SK-N-SH treated with all-trans-retinoic acid at 6 μM for 48 hours (cell line): ENCODE measurements at regions not wholly inside any gene's neighbourhood (a gene's known extent, or its start where the extent isn't known, plus 50 kb on each side); places are given as distances from the start of the nearest gene placed in this dataset.

Experiments used
- ATAC-seq: fragments of 200-7000 bp; cut with Tn5 transposase; 3 replicates; pipeline ENCODE4 v1.9.1; 2020; ENCODE audit warnings: mild to moderate bottlenecking, moderate library complexity
- ARNTL ChIP-seq: fragments of 450-650 bp; formaldehyde crosslinking; IDR thresholded peaks from 2 replicates; pipeline ENCODE4 v1.5.0; 2020; ENCODE audit warnings: low read depth, mild to moderate bottlenecking, moderate library complexity, borderline replicate concordance
- BACH2 ChIP-seq: fragments of 250-450 bp; sonication (Bioruptor Pico); IDR thresholded peaks from 2 replicates; pipeline ENCODE4 v1.9.0; 2021; ENCODE audit warnings: mild to moderate bottlenecking, borderline replicate concordance
- CREB5 ChIP-seq: fragments of 250-450 bp; sonication (Bioruptor Pico); IDR thresholded peaks from 2 replicates; pipeline ENCODE4 v1.5.1; 2020; ENCODE audit warnings: low read depth, mild to moderate bottlenecking, moderate library complexity
- CSDC2 ChIP-seq: fragments of 250-450 bp; sonication (Bioruptor Pico); IDR thresholded peaks from 2 replicates; pipeline ENCODE4 v1.5.0; 2020; ENCODE audit warnings: mild to moderate bottlenecking, moderate library complexity
- CSRNP3 ChIP-seq: fragments of 250-450 bp; sonication (Bioruptor Pico); IDR thresholded peaks from 2 replicates; pipeline ENCODE4 v1.5.1; 2021; ENCODE audit warnings: mild to moderate bottlenecking, moderate library complexity
- ESRRG ChIP-seq: fragments of 250-450 bp; sonication (Bioruptor Pico); IDR thresholded peaks from 2 replicates; pipeline ENCODE4 v1.6.1; 2021; ENCODE audit warnings: mild to moderate bottlenecking
- GLIS3 ChIP-seq: fragments of 250-450 bp; sonication (Bioruptor Pico); IDR thresholded peaks from 2 replicates; pipeline ENCODE4 v1.5.0; 2020; ENCODE audit warnings: mild to moderate bottlenecking, moderate library complexity
- ISL1 ChIP-seq: fragments of 250-450 bp; sonication (Bioruptor Pico); IDR thresholded peaks from 2 replicates; pipeline ENCODE4 v2.1.2; 2022; ENCODE audit warnings: mild to moderate bottlenecking, moderate library complexity
- OSR1 ChIP-seq: fragments of 250-450 bp; sonication (Bioruptor Pico); IDR thresholded peaks from 2 replicates; pipeline ENCODE4 v1.8.0; 2022; ENCODE audit warnings: moderate library complexity, mild to moderate bottlenecking, inconsistent platforms
- PATZ1 ChIP-seq: fragments of 250-450 bp; sonication (Bioruptor Pico); IDR thresholded peaks from 2 replicates; pipeline ENCODE4 v1.8.0; 2020; ENCODE audit warnings: mild to moderate bottlenecking, moderate library complexity, borderline replicate concordance
- POU6F1 ChIP-seq: fragments of 250-450 bp; sonication (Bioruptor Pico); IDR thresholded peaks from 2 replicates; pipeline ENCODE4 v1.8.0; 2021; ENCODE audit warnings: low read depth, mild to moderate bottlenecking, moderate library complexity, borderline replicate concordance
- PPARA ChIP-seq: fragments of 250-450 bp; sonication (Bioruptor Pico); IDR thresholded peaks from 2 replicates; pipeline ENCODE4 v1.5.0; 2020; ENCODE audit warnings: mild to moderate bottlenecking, borderline replicate concordance
- RARB ChIP-seq: fragments of 250-450 bp; sonication (Bioruptor Pico); IDR thresholded peaks from 2 replicates; pipeline ENCODE4 v1.8.0; 2021; ENCODE audit warnings: mild to moderate bottlenecking, moderate library complexity
- SNAI2 ChIP-seq: fragments of 250-450 bp; sonication (Bioruptor Pico); IDR thresholded peaks from 2 replicates; pipeline ENCODE4 v1.5.0; 2020; ENCODE audit warnings: mild to moderate bottlenecking, moderate library complexity
- TCF4 ChIP-seq: fragments of 250-450 bp; sonication (Bioruptor Pico); IDR thresholded peaks from 2 replicates; pipeline ENCODE4 v1.8.0; 2021; ENCODE audit warnings: mild to moderate bottlenecking, moderate library complexity, borderline replicate concordance
- TSHZ2 ChIP-seq: fragments of 250-450 bp; sonication (Bioruptor Pico); IDR thresholded peaks from 2 replicates; pipeline ENCODE4 v1.5.0; 2020; ENCODE audit warnings: mild to moderate bottlenecking, moderate library complexity
- ZC3H10 ChIP-seq: fragments of 250-450 bp; sonication (Bioruptor Pico); IDR thresholded peaks from 2 replicates; pipeline ENCODE4 v1.5.1; 2021; ENCODE audit warnings: mild to moderate bottlenecking, moderate library complexity
- ZFP3 ChIP-seq: fragments of 250-450 bp; sonication (Bioruptor Pico); IDR thresholded peaks from 2 replicates; pipeline ENCODE4 v1.5.0; 2020; ENCODE audit warnings: mild to moderate bottlenecking, moderate library complexity
- ZFP30 ChIP-seq: fragments of 450-650 bp; formaldehyde crosslinking; IDR thresholded peaks from 2 replicates; pipeline ENCODE4 v1.5.0; 2022; ENCODE audit warnings: mild to moderate bottlenecking, moderate library complexity
- ZNF565 ChIP-seq: fragments of 450-650 bp; formaldehyde crosslinking; conservative IDR thresholded peaks from 2 replicates; pipeline ENCODE4 v1.5.0; 2020; ENCODE audit warnings: low read depth, mild to moderate bottlenecking, moderate library complexity
- ZNF70 ChIP-seq: fragments of 450-650 bp; formaldehyde crosslinking; IDR thresholded peaks from 2 replicates; pipeline ENCODE4 v1.5.0; 2020; ENCODE audit warnings: mild to moderate bottlenecking, moderate library complexity

- TF ChIP-seq TSHZ2 (no peak), ARNTL (CRISPR knock-in tag) (no peak), PPARA (CRISPR knock-in tag) (no peak), POU6F1 (no peak), PATZ1 (CRISPR knock-in tag) (no peak), SNAI2 (CRISPR knock-in tag) (no peak), ZC3H10 (CRISPR knock-in tag) (no peak), ZFP30 (CRISPR knock-in tag) (no peak), ZNF565 (no peak), CSDC2 (CRISPR knock-in tag) (no peak), ZFP3 (no peak), TCF4 (CRISPR knock-in tag) (no peak), CREB5 (CRISPR knock-in tag) (no peak), ESRRG (CRISPR knock-in tag) (no peak), OSR1 (CRISPR knock-in tag) (no peak), RARB (CRISPR knock-in tag) (no peak), GLIS3 (CRISPR knock-in tag) (no peak), BACH2 (no peak)
- ATAC-seq: no peak
These were observed 1573.1 kb downstream of the EFNB2 start for GRCh38 chr13:104962411-104962810.

GRCh38 chr13:104961246-104961645 is 1574.2 kb downstream of the EFNB2 start:
- ATAC-seq: no peak

More at GRCh38 chr13:104961246-104961645, 1574.2 kb downstream of the EFNB2 start:
- TF ChIP-seq ARNTL (CRISPR knock-in tag) (no peak), GLIS3 (CRISPR knock-in tag) (no peak), PATZ1 (CRISPR knock-in tag) (no peak), CSDC2 (CRISPR knock-in tag) (no peak), SNAI2 (CRISPR knock-in tag) (no peak), OSR1 (CRISPR knock-in tag) (no peak), CSRNP3 (no peak), ZNF565 (no peak), CREB5 (CRISPR knock-in tag) (no peak), POU6F1 (no peak), TCF4 (CRISPR knock-in tag) (no peak), ZFP30 (CRISPR knock-in tag) (no peak), ISL1 (CRISPR knock-in tag) (no peak), ZNF70 (CRISPR knock-in tag) (no peak)
